ENCODE measurements at regions not wholly inside any gene's neighbourhood (a gene's known extent, or its start where the extent isn't known, plus 50 kb on each side); places are given as distances from the start of the nearest gene placed in this dataset.

GRCh38 chr1:90381598-90381997 is 335.5 kb downstream of the BARHL2 start:
- no peak for DNase-seq
- Histone ChIP-seq H3K4me3 (ENCODE audit: low read length) (no peak overlapping the region), H3K4me1 (ENCODE audit: control insufficient read depth, insufficient read depth, low read length) (peaks cover 12% of the 10 kb centered on the region), H3K27me3 (ENCODE audit: control insufficient read depth, insufficient read depth, low read length, poor library complexity, severe bottlenecking) (no peaks in the 10 kb centered on the region), H3K36me3 (ENCODE audit: control insufficient read depth, insufficient read depth, low read length) (no peaks in the 10 kb centered on the region), H3K27ac (ENCODE audit: low read depth, low read length) (no peak overlapping the region), H3K9ac (ENCODE audit: extremely low read depth, low read length, poor library complexity, severe bottlenecking) (no peak overlapping the region), H3K9me3 (ENCODE audit: control insufficient read depth, low read length) (peaks cover 8% of the 10 kb centered on the region)
- WGBS, 2 experiments (ENCODE audit: insufficient coverage in 1 of 2, insufficient read length in 1 of 2), result 92 to 100% methylated on average over 3 to 4 of the region's 4 CpGs
- Mint-ChIP-seq H3K9me3 (peaks cover 3% of the 10 kb centered on the region), H3K4me1 (peaks cover 23% of the 10 kb centered on the region), H3K27me3 (ENCODE audit: insufficient read depth) (no peaks in the 10 kb centered on the region), H3K36me3 (ENCODE audit: low read depth) (no peaks in the 10 kb centered on the region), H3K27ac (no peak overlapping the region), H3K4me3 (no peak overlapping the region)
- TF ChIP-seq, protein P1, sequence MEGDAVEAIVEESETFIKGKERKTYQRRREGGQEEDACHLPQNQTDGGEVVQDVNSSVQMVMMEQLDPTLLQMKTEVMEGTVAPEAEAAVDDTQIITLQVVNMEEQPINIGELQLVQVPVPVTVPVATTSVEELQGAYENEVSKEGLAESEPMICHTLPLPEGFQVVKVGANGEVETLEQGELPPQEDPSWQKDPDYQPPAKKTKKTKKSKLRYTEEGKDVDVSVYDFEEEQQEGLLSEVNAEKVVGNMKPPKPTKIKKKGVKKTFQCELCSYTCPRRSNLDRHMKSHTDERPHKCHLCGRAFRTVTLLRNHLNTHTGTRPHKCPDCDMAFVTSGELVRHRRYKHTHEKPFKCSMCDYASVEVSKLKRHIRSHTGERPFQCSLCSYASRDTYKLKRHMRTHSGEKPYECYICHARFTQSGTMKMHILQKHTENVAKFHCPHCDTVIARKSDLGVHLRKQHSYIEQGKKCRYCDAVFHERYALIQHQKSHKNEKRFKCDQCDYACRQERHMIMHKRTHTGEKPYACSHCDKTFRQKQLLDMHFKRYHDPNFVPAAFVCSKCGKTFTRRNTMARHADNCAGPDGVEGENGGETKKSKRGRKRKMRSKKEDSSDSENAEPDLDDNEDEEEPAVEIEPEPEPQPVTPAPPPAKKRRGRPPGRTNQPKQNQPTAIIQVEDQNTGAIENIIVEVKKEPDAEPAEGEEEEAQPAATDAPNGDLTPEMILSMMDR (conservative IDR thresholded peaks at IDR 0.05), result no peak

DNA sequence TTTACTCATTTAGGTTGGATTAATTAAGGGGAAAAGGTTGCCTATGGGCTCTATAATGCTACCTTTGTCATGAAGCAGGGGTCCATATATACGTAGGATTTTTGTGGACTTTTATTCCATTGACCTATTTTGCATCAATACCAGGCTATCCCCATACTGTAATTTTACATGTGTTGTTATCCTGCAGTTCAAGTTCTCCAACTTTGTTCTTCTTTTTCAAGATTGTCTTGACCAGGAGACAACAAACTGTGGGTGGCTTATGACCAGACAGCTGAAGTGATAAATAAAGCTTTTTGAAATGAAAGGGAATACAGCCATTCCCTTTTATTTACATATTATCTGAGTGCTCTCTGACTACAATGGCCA is 345.7 kb downstream of the BARHL2 start:
- H3K27ac Mint-ChIP-seq, result no peak overlapping the region
- H3K27ac ChIP-seq (ENCODE audit: low read depth, low read length), result no peak overlapping the region
- DNase-seq, result no peak

DNA sequence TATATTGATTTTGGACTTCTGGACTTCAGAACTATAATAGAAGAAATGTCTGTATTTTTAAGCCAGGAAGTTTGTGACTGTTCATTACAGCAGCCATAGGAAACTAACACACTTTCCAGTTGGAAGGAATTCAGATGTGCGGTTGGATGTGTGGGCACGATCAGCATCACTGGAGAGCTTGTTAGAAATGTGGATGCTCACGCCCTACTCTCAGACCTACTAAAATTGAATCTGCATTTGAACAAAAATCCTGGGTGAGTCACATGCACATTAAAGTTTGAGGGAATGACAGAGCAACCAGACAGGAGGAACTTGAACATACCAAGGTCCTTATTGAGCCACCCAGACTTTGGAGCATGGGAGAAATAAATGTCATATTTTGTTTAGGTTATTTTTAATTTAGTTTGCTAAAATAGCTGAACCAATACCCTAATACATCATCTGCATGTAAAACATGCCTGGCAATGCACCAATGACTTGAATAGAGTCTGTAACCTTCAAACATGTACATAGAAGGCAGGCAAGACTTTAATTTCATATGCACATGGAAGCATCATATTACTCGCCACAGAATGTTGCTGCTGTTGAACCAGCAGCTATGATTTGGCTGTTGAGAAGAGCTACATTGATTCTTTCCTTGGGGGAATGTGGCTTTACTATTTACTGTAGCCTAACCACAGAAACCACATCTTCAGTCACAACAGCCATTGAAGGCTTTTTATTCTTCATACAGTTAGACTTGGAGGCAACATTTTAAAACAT is 346.2 kb downstream of the BARHL2 start:
- H3K36me3 Mint-ChIP-seq (ENCODE audit: low read depth), result no peaks in the 10 kb centered on the region
- Histone ChIP-seq H3K4me1 (ENCODE audit: control insufficient read depth, insufficient read depth, low read length) (no peaks in the 10 kb centered on the region), H3K27me3 (ENCODE audit: control insufficient read depth, insufficient read depth, low read length, poor library complexity, severe bottlenecking) (no peaks in the 10 kb centered on the region), H3K27ac (ENCODE audit: low read depth, low read length) (no peak overlapping the region), H3K9ac (ENCODE audit: extremely low read depth, low read length, poor library complexity, severe bottlenecking) (no peak overlapping the region), H3K4me3 (ENCODE audit: low read length) (no peak overlapping the region), H3K9me3 (ENCODE audit: control insufficient read depth, low read length) (peaks cover 7% of the 10 kb centered on the region), H3K36me3 (ENCODE audit: control insufficient read depth, insufficient read depth, low read length) (no peaks in the 10 kb centered on the region)
- TF ChIP-seq, protein P1 (conservative IDR thresholded peaks at IDR 0.05), result no peak
- no peak overlapping the region for H3K27ac Mint-ChIP-seq
- WGBS, 2 experiments (ENCODE audit: insufficient coverage in 1 of 2, insufficient read length in 1 of 2), result 93 to 100% methylated on average over 2 to 4 of the region's 4 CpGs
- H3K4me3 Mint-ChIP-seq, result no peak overlapping the region
- no peak for DNase-seq
- H3K27me3 Mint-ChIP-seq (ENCODE audit: insufficient read depth), result no peaks in the 10 kb centered on the region
- peaks cover 12% of the 10 kb centered on the region for H3K9me3 Mint-ChIP-seq
- H3K4me1 Mint-ChIP-seq, result no peaks in the 10 kb centered on the region

More for the DNA sequence above, 345.7 kb downstream of the BARHL2 start:
- no peaks in the 10 kb centered on the region for H3K27me3 ChIP-seq (ENCODE audit: control insufficient read depth, insufficient read depth, low read length, poor library complexity, severe bottlenecking)
- H3K4me3 ChIP-seq (ENCODE audit: low read length), result no peak overlapping the region
- H3K4me3 Mint-ChIP-seq, result no peak overlapping the region
- no peaks in the 10 kb centered on the region for H3K4me1 Mint-ChIP-seq
- H3K27me3 Mint-ChIP-seq (ENCODE audit: insufficient read depth), result no peaks in the 10 kb centered on the region
- H3K9ac ChIP-seq (ENCODE audit: extremely low read depth, low read length, poor library complexity, severe bottlenecking), result no peak overlapping the region
- TF ChIP-seq, protein P1 (conservative IDR thresholded peaks at IDR 0.05), result no peak
- no peaks in the 10 kb centered on the region for H3K36me3 ChIP-seq (ENCODE audit: control insufficient read depth, insufficient read depth, low read length)
- H3K9me3 ChIP-seq (ENCODE audit: control insufficient read depth, low read length), result peaks cover 7% of the 10 kb centered on the region
- 83 to 86% methylated on average over 1 of the region's 1 CpG for WGBS, 2 experiments (ENCODE audit: insufficient coverage in 1 of 2, insufficient read length in 1 of 2)
- no peaks in the 10 kb centered on the region for H3K36me3 Mint-ChIP-seq (ENCODE audit: low read depth)
- no peaks in the 10 kb centered on the region for H3K4me1 ChIP-seq (ENCODE audit: control insufficient read depth, insufficient read depth, low read length)
- H3K9me3 Mint-ChIP-seq, result peaks cover 12% of the 10 kb centered on the region

Data from endodermal cell (in vitro differentiated cells).